ENCODE measurements at regions not wholly inside any gene's neighbourhood (a gene's known extent, or its start where the extent isn't known, plus 50 kb on each side); places are given as distances from the start of the nearest gene placed in this dataset.

DNA sequence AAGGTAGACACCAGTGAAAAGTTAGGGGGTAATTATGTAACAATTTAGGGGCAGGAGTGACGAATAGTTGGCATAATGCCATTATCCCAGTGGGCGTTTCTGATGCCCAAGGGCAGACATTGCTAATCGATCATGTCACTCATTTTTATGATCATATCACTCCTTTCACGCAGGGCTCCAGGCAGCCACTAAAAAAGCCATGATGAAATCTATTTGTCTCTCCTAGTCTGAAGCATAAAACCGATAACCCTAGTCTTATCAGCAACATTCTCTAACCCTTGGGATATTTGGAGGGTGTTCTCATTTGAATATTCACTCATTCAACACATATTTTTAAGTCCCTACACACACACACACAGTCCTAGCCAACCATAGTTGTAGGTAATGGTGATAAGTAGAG is 114.9 kb downstream of the NMUR2 start:
- Histone ChIP-seq H3K27ac (no peak overlapping the region), H3K36me3 (no peaks in the 10 kb centered on the region), H3K4me3 (no peak overlapping the region), H3K27me3 (no peaks in the 10 kb centered on the region), H3K9me3 (no peaks in the 10 kb centered on the region), H3K4me1 (peaks cover 0 to 12% (median 0%) of the 10 kb centered on the region in 3 donors)
- WGBS, 2 donors: 54 to 65% methylated on average over 5 of the region's 5 CpGs
- DNase-seq: no peak
- intact Hi-C loops (cut with DNase I): no loop called here
- TF ChIP-seq, protein P1, sequence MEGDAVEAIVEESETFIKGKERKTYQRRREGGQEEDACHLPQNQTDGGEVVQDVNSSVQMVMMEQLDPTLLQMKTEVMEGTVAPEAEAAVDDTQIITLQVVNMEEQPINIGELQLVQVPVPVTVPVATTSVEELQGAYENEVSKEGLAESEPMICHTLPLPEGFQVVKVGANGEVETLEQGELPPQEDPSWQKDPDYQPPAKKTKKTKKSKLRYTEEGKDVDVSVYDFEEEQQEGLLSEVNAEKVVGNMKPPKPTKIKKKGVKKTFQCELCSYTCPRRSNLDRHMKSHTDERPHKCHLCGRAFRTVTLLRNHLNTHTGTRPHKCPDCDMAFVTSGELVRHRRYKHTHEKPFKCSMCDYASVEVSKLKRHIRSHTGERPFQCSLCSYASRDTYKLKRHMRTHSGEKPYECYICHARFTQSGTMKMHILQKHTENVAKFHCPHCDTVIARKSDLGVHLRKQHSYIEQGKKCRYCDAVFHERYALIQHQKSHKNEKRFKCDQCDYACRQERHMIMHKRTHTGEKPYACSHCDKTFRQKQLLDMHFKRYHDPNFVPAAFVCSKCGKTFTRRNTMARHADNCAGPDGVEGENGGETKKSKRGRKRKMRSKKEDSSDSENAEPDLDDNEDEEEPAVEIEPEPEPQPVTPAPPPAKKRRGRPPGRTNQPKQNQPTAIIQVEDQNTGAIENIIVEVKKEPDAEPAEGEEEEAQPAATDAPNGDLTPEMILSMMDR (IDR thresholded peaks at IDR 0.05): no peak
- no peak for TF ChIP-seq POLR2A (IDR thresholded peaks at IDR 0.05)

DNA sequence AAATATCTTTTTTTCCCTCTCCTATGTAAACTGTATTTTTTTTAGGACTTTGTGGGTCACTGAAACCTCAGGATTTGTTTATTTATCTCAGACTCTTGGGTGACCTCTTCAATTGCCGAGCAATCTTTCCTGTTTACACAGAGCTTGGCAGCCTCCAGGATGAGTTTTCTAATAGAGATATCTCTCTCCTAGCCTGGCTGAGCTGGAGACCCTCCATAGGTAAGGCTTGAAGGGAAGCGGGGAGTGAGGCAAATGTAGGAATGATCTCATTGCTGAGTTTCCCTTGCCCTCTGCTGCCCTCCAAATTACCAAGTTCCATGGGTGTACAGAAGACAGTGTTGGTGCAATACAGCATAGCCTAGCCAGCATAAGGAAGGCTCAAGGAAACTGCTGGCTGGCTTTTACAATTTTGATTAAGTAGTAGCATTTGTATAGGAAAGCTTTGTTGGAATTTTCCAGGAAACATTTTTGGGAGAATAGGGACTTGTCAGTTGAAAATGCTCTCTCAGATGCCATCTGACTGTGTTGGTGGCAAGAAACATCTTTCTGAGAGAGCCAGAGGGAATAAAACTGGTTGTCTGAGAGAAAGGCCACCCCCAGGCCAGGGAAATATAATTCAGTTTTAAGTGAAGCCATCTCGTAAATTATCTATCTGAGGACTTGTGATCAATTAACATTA is 116.0 kb downstream of the NMUR2 start:
- peak overlapping the region in 1 of 4 donors; percentile 47 for H3K27ac ChIP-seq
- intact Hi-C loops (cut with DNase I): no loop called here
- H3K36me3 ChIP-seq: no peaks in the 10 kb centered on the region
- H3K9me3 ChIP-seq: no peaks in the 10 kb centered on the region
- 26 to 30% methylated on average over 3 of the region's 3 CpGs for WGBS, 2 donors
- TF ChIP-seq, protein P1 (IDR thresholded peaks at IDR 0.05): no peak
- no peak for TF ChIP-seq POLR2A (IDR thresholded peaks at IDR 0.05)
- no peaks in the 10 kb centered on the region for H3K27me3 ChIP-seq
- H3K4me1 ChIP-seq: peaks cover 0 to 12% (median 0%) of the 10 kb centered on the region in 3 donors
- no peak overlapping the region for H3K4me3 ChIP-seq
- DNase-seq: no peak

DNA sequence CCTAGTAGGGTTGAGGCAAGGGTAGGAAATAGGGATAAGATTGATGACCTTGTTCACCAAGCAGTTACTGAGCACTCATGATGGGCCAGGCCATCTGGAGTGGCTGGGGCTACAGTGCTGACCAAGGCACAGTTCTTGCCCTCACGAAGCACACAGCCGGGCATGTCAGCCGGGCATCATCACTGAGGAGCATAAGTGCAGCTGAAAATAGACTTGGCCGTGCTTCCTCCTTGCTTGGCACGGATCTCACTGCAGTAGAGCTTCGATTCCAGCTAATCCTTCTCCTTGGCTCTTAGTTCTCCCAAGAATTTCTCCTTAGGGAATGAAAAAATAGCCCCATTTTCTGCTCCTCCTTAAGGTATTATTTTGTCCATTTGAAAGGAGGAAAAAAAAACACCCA is 116.6 kb downstream of the NMUR2 start:
- H3K9me3 ChIP-seq: no peaks in the 10 kb centered on the region
- H3K27ac ChIP-seq: peak overlapping the region in 2 of 4 donors; percentile 21 to 59
- no peak overlapping the region for H3K4me3 ChIP-seq
- no peak for TF ChIP-seq POLR2A (IDR thresholded peaks at IDR 0.05)
- TF ChIP-seq, protein P1 (IDR thresholded peaks at IDR 0.05): no peak
- no peaks in the 10 kb centered on the region for H3K36me3 ChIP-seq
- H3K4me1 ChIP-seq: peaks cover 0 to 12% (median 0%) of the 10 kb centered on the region in 3 donors
- intact Hi-C loops (cut with DNase I): no loop called here
- 21 to 31% methylated on average over 6 of the region's 6 CpGs for WGBS, 2 donors
- no peak for DNase-seq
- H3K27me3 ChIP-seq: no peaks in the 10 kb centered on the region

DNA sequence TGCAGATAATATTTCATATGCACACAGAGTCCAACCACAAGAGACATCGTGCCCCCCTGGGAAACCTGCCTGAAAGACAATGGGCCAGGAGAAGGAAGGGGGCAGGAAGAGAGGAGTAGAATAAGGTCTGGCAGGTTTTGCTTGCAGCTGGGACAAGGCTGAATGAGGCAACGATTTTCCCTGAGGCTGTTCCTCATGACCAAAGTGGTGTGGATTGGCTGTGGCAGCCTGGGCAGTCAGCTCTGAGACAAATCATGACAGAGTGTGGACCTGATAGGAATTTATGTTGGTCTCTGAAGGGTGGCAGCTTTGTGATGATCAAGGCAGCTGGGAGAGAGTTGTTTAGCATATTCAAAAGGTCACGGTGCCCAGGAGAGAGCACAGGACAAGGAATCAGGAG is 119.3 kb downstream of the NMUR2 start:
- WGBS, 2 donors: 61 to 63% methylated on average over 3 of the region's 3 CpGs
- intact Hi-C loops (cut with DNase I): no loop called here
- Histone ChIP-seq H3K4me1 (peaks cover 0 to 12% (median 0%) of the 10 kb centered on the region in 3 donors), H3K36me3 (no peaks in the 10 kb centered on the region), H3K4me3 (no peak overlapping the region), H3K27ac (no peak overlapping the region), H3K9me3 (no peaks in the 10 kb centered on the region), H3K27me3 (no peaks in the 10 kb centered on the region)
- TF ChIP-seq, protein P1 (IDR thresholded peaks at IDR 0.05): no peak
- TF ChIP-seq POLR2A (IDR thresholded peaks at IDR 0.05): no peak
- no peak for DNase-seq

DNA sequence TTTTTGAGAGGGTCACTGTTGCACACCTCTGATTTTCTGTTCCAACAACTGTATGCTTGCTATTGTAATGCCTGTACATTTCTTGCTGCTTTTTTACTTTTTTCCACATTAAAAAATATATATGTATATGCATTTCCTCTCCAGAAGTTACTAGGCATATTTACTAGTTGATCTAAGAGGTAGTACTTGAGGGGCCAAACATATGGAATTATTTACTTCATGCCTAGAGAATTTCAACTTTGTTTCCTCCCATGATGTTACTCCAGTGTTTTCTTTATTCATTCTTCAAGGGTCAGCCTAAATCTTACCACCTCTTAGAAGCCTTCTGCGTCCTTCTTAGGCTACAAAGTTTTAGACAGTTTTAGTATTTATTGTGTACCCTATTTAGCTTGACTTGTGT is 122.7 kb downstream of the NMUR2 start:
- Histone ChIP-seq H3K36me3 (no peaks in the 10 kb centered on the region), H3K4me1 (no peaks in the 10 kb centered on the region), H3K27ac (no peak overlapping the region), H3K27me3 (no peaks in the 10 kb centered on the region), H3K4me3 (no peak overlapping the region), H3K9me3 (no peaks in the 10 kb centered on the region)
- intact Hi-C loops (cut with DNase I): no loop called here
- WGBS, 2 donors: 52 to 62% methylated on average over 1 of the region's 1 CpG
- TF ChIP-seq, protein P1 (IDR thresholded peaks at IDR 0.05): no peak
- no peak for TF ChIP-seq POLR2A (IDR thresholded peaks at IDR 0.05)
- no peak for DNase-seq

Measured in esophagus squamous epithelium (tissue), 5 donors.